A549 (cell line): ENCODE measurements at regions not wholly inside any gene's neighbourhood (a gene's known extent, or its start where the extent isn't known, plus 50 kb on each side); places are given as distances from the start of the nearest gene placed in this dataset.

Experiments
- ATAC-seq, 2 experiments: fragments of 200-7000 bp in 1 of 2; fragments of >200 bp in 1 of 2; cut with Nextera tagmentation in 1 of 2; cut with Tn5 transposase in 1 of 2; 3 replicates each; pipeline versions ENCODE4 v1.8.0 to v1.9.1; 2018 to 2020; ENCODE audit warnings: mild to moderate bottlenecking in 1 of 2, moderate library complexity in 1 of 2
- CTCF ChIA-PET: fragments of 300-600 bp; sonication (Branson Sonifier 250); formaldehyde crosslinking; extraction: SDS; loops from one replicate; lab custom pipeline; 2021; ENCODE audit warnings: antibody characterized with exemption, inconsistent platforms; lab: Yijun Ruan, JAX
- POLR2A ChIA-PET: fragments of 350-600 bp; formaldehyde crosslinking; extraction: SDS; loops from one replicate; lab custom pipeline; 2021; ENCODE audit warnings: antibody characterized with exemption, inconsistent platforms; lab: Yijun Ruan, JAX
- DNase-seq, 2 experiments: peaks; one replicate each; pipeline versions ENCODE4 v3.0.0 to v3.0.0-alpha.2; 2011 to 2016; ENCODE audit warnings: low read depth in 1 of 2, low spot score in 1 of 2
- FAIRE-seq: peaks from 2 replicates; lab custom pipeline; 2011; peaks lifted over from hg19 to GRCh38; lab: Jason Lieb, UNC
- H3K27ac ChIP-seq, 2 experiments: fragments of >200 bp; sonication (Bioruptor Twin); formaldehyde crosslinking; 3 replicates each; pipeline ENCODE4 v1.5.1; 2016 to 2017
- H3K4me1 ChIP-seq: fragments of >200 bp; sonication (Bioruptor Twin); formaldehyde crosslinking; 3 replicates; pipeline ENCODE4 v1.6.1; 2016
- H3K4me2 ChIP-seq: fragments of >200 bp; sonication (Bioruptor Twin); formaldehyde crosslinking; 3 replicates; pipeline ENCODE4 v1.6.1; 2016
- H3K4me3 ChIP-seq: fragments of >200 bp; sonication (Bioruptor Twin); formaldehyde crosslinking; 3 replicates; pipeline ENCODE4 v1.5.1; 2016
- H3K9me3 ChIP-seq: fragments of >200 bp; sonication (Bioruptor Twin); formaldehyde crosslinking; 3 replicates; pipeline ENCODE4 v1.6.1; 2016
- BHLHE40 ChIP-seq: IDR thresholded peaks from 2 replicates; pipeline ENCODE4 v1.6.1; 2012; ENCODE audit warnings: low read depth, low read length, inconsistent platforms
- CHD2 ChIP-seq: fragments of 150-350 bp; IDR thresholded peaks from 2 replicates; pipeline ENCODE4 v1.6.1; 2014; ENCODE audit warnings: low read length; ENCODE audit not compliant: partially characterized antibody
- EP300 ChIP-seq, 2 experiments: fragments of >200 bp; sonication (Bioruptor Twin); formaldehyde crosslinking; IDR thresholded peaks; 2 replicates in 1 of 2; 3 replicates in 1 of 2; pipeline ENCODE4 v1.6.1; 2016 to 2017
- FOSL2 ChIP-seq, 2 experiments: fragments of 450-650 bp in 1 of 2; fragments of >200 bp in 1 of 2; sonication (Bioruptor Twin) in 1 of 2; formaldehyde crosslinking; IDR thresholded peaks; 2 replicates each; pipeline versions ENCODE4 v1.5.0 to v1.6.1; 2016 to 2020; ENCODE audit warnings: mild to moderate bottlenecking in 1 of 2, moderate library complexity in 1 of 2
- FOXS1 ChIP-seq: fragments of 250-450 bp; sonication (Bioruptor Pico); IDR thresholded peaks from 2 replicates; pipeline ENCODE4 v1.5.0; 2020; ENCODE audit warnings: mild to moderate bottlenecking, moderate library complexity
- HES2 ChIP-seq: fragments of >200 bp; sonication (Bioruptor Twin); formaldehyde crosslinking; IDR thresholded peaks from 2 replicates; pipeline ENCODE4 v1.6.1; 2016
- HEYL ChIP-seq: fragments of 250-450 bp; sonication (Bioruptor Pico); IDR thresholded peaks from 2 replicates; pipeline ENCODE4 v1.8.0; 2021; ENCODE audit warnings: mild to moderate bottlenecking, moderate library complexity
- HMGXB4 ChIP-seq: fragments of 250-450 bp; sonication (Bioruptor Pico); IDR thresholded peaks from 2 replicates; pipeline ENCODE4 v1.5.0; 2021; ENCODE audit warnings: mild to moderate bottlenecking, moderate library complexity, borderline replicate concordance
- HOXB5 ChIP-seq: fragments of 250-450 bp; sonication (Bioruptor Pico); IDR thresholded peaks from 2 replicates; pipeline ENCODE4 v1.5.0; 2020; ENCODE audit warnings: mild to moderate bottlenecking, moderate library complexity
- JUN ChIP-seq, 2 experiments: fragments of >200 bp; sonication (Bioruptor Twin); formaldehyde crosslinking; IDR thresholded peaks; 2 replicates in 1 of 2; 3 replicates in 1 of 2; pipeline ENCODE4 v1.6.1; 2016 to 2017
- JUNB ChIP-seq: fragments of >200 bp; sonication (Bioruptor Twin); formaldehyde crosslinking; IDR thresholded peaks from 2 replicates; pipeline ENCODE4 v1.6.1; 2016
- KDM1A ChIP-seq: fragments of 200-600 bp; sonication (generic); IDR thresholded peaks from 2 replicates; pipeline ENCODE4 v1.6.1; 2016; ENCODE audit warnings: low read depth, mild to moderate bottlenecking
- MAFK ChIP-seq: fragments of 450-650 bp; IDR thresholded peaks from 2 replicates; pipeline ENCODE4 v1.6.1; 2014; ENCODE audit not compliant: partially characterized antibody
- MAX ChIP-seq: IDR thresholded peaks from 2 replicates; pipeline ENCODE4 v1.6.1; 2012
- MYC ChIP-seq: IDR thresholded peaks from 2 replicates; pipeline ENCODE4 v1.6.1; 2012; ENCODE audit warnings: mild to moderate bottlenecking, inconsistent platforms, low read length, improper control_type of control experiment, borderline replicate concordance
- NPAS2 ChIP-seq: fragments of 250-450 bp; sonication (Bioruptor Pico); IDR thresholded peaks from 2 replicates; pipeline ENCODE4 v1.8.0; 2022; ENCODE audit warnings: mild to moderate bottlenecking, moderate library complexity, borderline replicate concordance
- NR3C1 ChIP-seq: fragments of >200 bp; sonication (Bioruptor Twin); formaldehyde crosslinking; IDR thresholded peaks from 3 replicates; pipeline ENCODE4 v1.6.1; 2017
- PHF8 ChIP-seq: fragments of 200-600 bp; sonication (generic); IDR thresholded peaks from 2 replicates; pipeline ENCODE4 v1.6.1; 2016; ENCODE audit warnings: low read depth, mild to moderate bottlenecking, antibody characterized with exemption, moderate library complexity, borderline replicate concordance
- POLR2AphosphoS2 ChIP-seq: conservative IDR thresholded peaks from 2 replicates; pipeline ENCODE4 v1.6.1; 2012; ENCODE audit warnings: low read length, improper control_type of control experiment, inconsistent platforms
- RAD21 ChIP-seq, 2 experiments: fragments of >200 bp in 1 of 2; sonication (Bioruptor Twin) in 1 of 2; formaldehyde crosslinking in 1 of 2; IDR thresholded peaks in 1 of 2; conservative IDR thresholded peaks in 1 of 2; 2 replicates in 1 of 2; 3 replicates in 1 of 2; pipeline ENCODE4 v1.6.1; 2012 to 2018; ENCODE audit warnings: inconsistent platforms in 1 of 2
- RCOR1 ChIP-seq: fragments of 150-350 bp; IDR thresholded peaks from 2 replicates; pipeline ENCODE4 v1.6.1; 2014; ENCODE audit warnings: antibody characterized with exemption, low read length, low read depth
- RFX5 ChIP-seq: fragments of 450-650 bp; IDR thresholded peaks from 2 replicates; pipeline ENCODE4 v1.7.1; 2014; ENCODE audit warnings: antibody characterized with exemption, mild to moderate bottlenecking, moderate library complexity
- RNF2 ChIP-seq: fragments of 200-600 bp; sonication (generic); IDR thresholded peaks from 2 replicates; pipeline ENCODE4 v1.6.1; 2016; ENCODE audit warnings: low read depth, mild to moderate bottlenecking, antibody characterized with exemption, moderate library complexity, borderline replicate concordance
- SMC3 ChIP-seq: fragments of >200 bp; sonication (Bioruptor Twin); formaldehyde crosslinking; IDR thresholded peaks from 3 replicates; pipeline ENCODE4 v1.6.1; 2018; ENCODE audit warnings: inconsistent platforms
- ZNF302 ChIP-seq: fragments of 250-450 bp; sonication (Bioruptor Pico); IDR thresholded peaks from 2 replicates; pipeline ENCODE4 v1.9.0; 2021; ENCODE audit warnings: inconsistent platforms, mild to moderate bottlenecking, moderate library complexity
- WGBS: methylation state at CpG from one replicate; pipeline ENCODE4 v1.1.6; 2017; ENCODE audit errors: missing lambda C conversion rate; 5-methylcytosine and 5-hydroxymethylcytosine counted together

GRCh38 chr2:5895284-5895683 is 203.1 kb downstream of the SOX11 start:
- CTCF ChIA-PET: interaction anchor here (0.9 kb wide), 1 partner anchor 9 kb away, joined by 3 read pairs; no protein-coding TSS in a partner anchor
- no peak for DNase-seq

GRCh38 chr2:5897249-5897648 is 205.1 kb downstream of the SOX11 start:
- Histone ChIP-seq H3K4me3 (no peak overlapping the region), H3K27ac (no peak overlapping the region), H3K4me2 (no peak overlapping the region), H3K4me1 (no peaks in the 10 kb centered on the region), H3K9me3 (no peaks in the 10 kb centered on the region)
- DNase-seq (no peak), FAIRE-seq (no peak), ATAC-seq (no peak)
- POLR2A ChIA-PET: no interaction called here
- no peak for TF ChIP-seq NPAS2 (CRISPR knock-in tag)
- TF ChIP-seq RAD21 (conservative IDR thresholded peaks at IDR 0.05 in 1 of 2, IDR thresholded peaks at IDR 0.05 in 1 of 2): no peak
- TF ChIP-seq POLR2AphosphoS2: no peak
- no peak for TF ChIP-seq RNF2
- no peak for TF ChIP-seq ZNF302
- no peak for TF ChIP-seq SMC3
- TF ChIP-seq MYC: no peak
- TF ChIP-seq BHLHE40: no peak
- no peak for TF ChIP-seq FOXS1
- TF ChIP-seq HEYL (CRISPR knock-in tag): no peak
- TF ChIP-seq HES2: no peak
- TF ChIP-seq NR3C1: no peak
- TF ChIP-seq EP300 (IDR thresholded peaks at IDR 0.05): no peak
- no peak for TF ChIP-seq HOXB5 (CRISPR knock-in tag)
- WGBS: 17% methylated on average over 5 of the region's 5 CpGs
- CTCF ChIA-PET: interaction anchor here (0.9 kb wide), 1 partner anchor 53 kb away, joined by 3 read pairs; no protein-coding TSS in a partner anchor

More at GRCh38 chr2:5895284-5895683, 203.1 kb downstream of the SOX11 start:
- 20% methylated on average over 11 of the region's 11 CpGs for WGBS
- no peak overlapping the region for H3K4me3 ChIP-seq
- FAIRE-seq: no peak
- H3K4me2 ChIP-seq: no peak overlapping the region
- TF ChIP-seq KDM1A (no peak), PHF8 (no peak), JUNB (no peak), MAFK (no peak), FOXS1 (no peak), EP300 (IDR thresholded peaks at IDR 0.05) (no peak), MAX (no peak), JUN (IDR thresholded peaks at IDR 0.05) (no peak), HMGXB4 (CRISPR knock-in tag) (no peak), CHD2 (no peak), RCOR1 (no peak), RFX5 (no peak), NR3C1 (no peak), BHLHE40 (no peak), FOSL2 (IDR thresholded peaks at IDR 0.05) (no peak), FOSL2 (CRISPR knock-in tag; IDR thresholded peaks at IDR 0.05) (no peak)
- TF ChIP-seq, all 56 proteins: peak for 0
- no peaks in the 10 kb centered on the region for H3K9me3 ChIP-seq
- H3K4me1 ChIP-seq: no peaks in the 10 kb centered on the region
- POLR2A ChIA-PET: no interaction called here
- no peak overlapping the region for H3K27ac ChIP-seq
- ATAC-seq: no peak
